Superior temporal gyrus (tissue), 1 donor: ENCODE measurements at regions not wholly inside any gene's neighbourhood (a gene's known extent, or its start where the extent isn't known, plus 50 kb on each side); places are given as distances from the start of the nearest gene placed in this dataset.
"Not testable (repeated sequence)": the region's sequence is repeated elsewhere in the genome, so short reads cannot be mapped to it uniquely, and the experiment has no call there.

Experiments used
- DNase-seq: peaks from one replicate; pipeline ENCODE4 v3.0.0-alpha.2; 2016; ENCODE audit errors: extremely low spot score

GRCh38 chr2:236988690-236989624, 96.7 kb upstream of the COPS8 start:
- DNase-seq: no peak

- no peak for DNase-seq
Measured at GRCh38 chr2:236990552-236990951, 95.1 kb upstream of the COPS8 start.

- no peak for DNase-seq
Measured at GRCh38 chr2:236991874-236992273, 93.8 kb upstream of the COPS8 start.

GRCh38 chr2:236993286-236993685, 92.4 kb upstream of the COPS8 start:
- no peak for DNase-seq

- DNase-seq: no peak
Measured at GRCh38 chr2:236994361-236994760, 91.3 kb upstream of the COPS8 start.

- DNase-seq: no peak
Measured at GRCh38 chr2:236997069-236997715, 88.5 kb upstream of the COPS8 start.

- no peak for DNase-seq
Measured at GRCh38 chr2:236998236-236998635, 87.5 kb upstream of the COPS8 start.

- no peak for DNase-seq
Measured at GRCh38 chr2:236998758-236999157, 86.9 kb upstream of the COPS8 start.

- DNase-seq: no peak
Measured at GRCh38 chr2:237000481-237000880, 85.2 kb upstream of the COPS8 start.

GRCh38 chr2:237005341-237005740, 80.3 kb upstream of the COPS8 start:
- DNase-seq: not testable (repeated sequence)

GRCh38 chr2:237011206-237011795, 74.4 kb upstream of the COPS8 start:
- DNase-seq: no peak

GRCh38 chr2:237012004-237012403, 73.7 kb upstream of the COPS8 start:
- DNase-seq: no peak

GRCh38 chr2:237012577-237013267, 73.0 kb upstream of the COPS8 start:
- DNase-seq: no peak

GRCh38 chr2:237016121-237016915, 69.4 kb upstream of the COPS8 start:
- no peak for DNase-seq

GRCh38 chr2:237020090-237020489, 65.6 kb upstream of the COPS8 start:
- DNase-seq: no peak

GRCh38 chr2:237022533-237022932, 63.2 kb upstream of the COPS8 start:
- no peak for DNase-seq

GRCh38 chr2:237024255-237024654, 61.4 kb upstream of the COPS8 start:
- DNase-seq: no peak

- no peak for DNase-seq
Measured at GRCh38 chr2:237025090-237025865, 60.4 kb upstream of the COPS8 start.

GRCh38 chr2:237026981-237027711, 58.5 kb upstream of the COPS8 start:
- peak; percentile 68 for DNase-seq

GRCh38 chr2:237027712-237028029, 58.0 kb upstream of the COPS8 start:
- DNase-seq: no peak
